ENCODE measurements at regions not wholly inside any gene's neighbourhood (a gene's known extent, or its start where the extent isn't known, plus 50 kb on each side); places are given as distances from the start of the nearest gene placed in this dataset.

DNA sequence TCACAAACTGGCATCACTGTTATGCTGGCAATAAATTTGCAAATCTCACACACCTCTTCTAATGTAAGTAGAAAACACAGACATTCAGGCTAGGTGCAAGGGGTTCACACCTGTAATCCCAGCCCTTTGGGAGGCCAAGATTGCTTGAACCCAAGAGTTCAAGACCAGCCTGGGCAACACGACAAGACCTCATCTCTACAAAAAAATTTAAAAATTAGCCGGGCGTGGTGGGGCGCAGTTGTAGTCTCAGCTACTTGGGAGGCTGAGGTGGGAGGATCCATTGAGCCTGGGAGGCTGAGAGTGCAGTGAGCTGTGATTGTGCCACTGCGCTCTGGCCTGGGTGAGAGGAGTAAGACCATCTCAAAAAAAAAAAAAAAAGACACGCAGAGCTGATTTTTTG lies 83.1 kb upstream of the ENPP6 start:
- no peaks in the 10 kb centered on the region for H3K27me3 ChIP-seq (ENCODE audit: insufficient read depth, low read length)
- H2AFZ ChIP-seq (ENCODE audit: low read length) = no peak overlapping the region
- H3F3A ChIP-seq (ENCODE audit: insufficient read depth, low read length) = no peaks in the 10 kb centered on the region
- H3K4me1 ChIP-seq (ENCODE audit: insufficient read depth, low read length, severe bottlenecking) = no peaks in the 10 kb centered on the region
- no peaks in the 10 kb centered on the region for H3K9me2 ChIP-seq (ENCODE audit: low read depth, low read length)
- no peaks in the 10 kb centered on the region for H4K20me1 ChIP-seq (ENCODE audit: insufficient read depth, low read length)
- peaks cover 17% of the 10 kb centered on the region for H3K9me3 ChIP-seq (ENCODE audit: low read length)
- no peak overlapping the region for H3K9ac ChIP-seq (ENCODE audit: low read length)
- no peak overlapping the region for H3K4me2 ChIP-seq (ENCODE audit: low read length)
- H3K79me2 ChIP-seq (ENCODE audit: insufficient read depth, low read length) = no peaks in the 10 kb centered on the region
- no peak overlapping the region for H3K27ac ChIP-seq (ENCODE audit: low read depth, low read length, poor library complexity, severe bottlenecking)
- TF ChIP-seq, protein P1, sequence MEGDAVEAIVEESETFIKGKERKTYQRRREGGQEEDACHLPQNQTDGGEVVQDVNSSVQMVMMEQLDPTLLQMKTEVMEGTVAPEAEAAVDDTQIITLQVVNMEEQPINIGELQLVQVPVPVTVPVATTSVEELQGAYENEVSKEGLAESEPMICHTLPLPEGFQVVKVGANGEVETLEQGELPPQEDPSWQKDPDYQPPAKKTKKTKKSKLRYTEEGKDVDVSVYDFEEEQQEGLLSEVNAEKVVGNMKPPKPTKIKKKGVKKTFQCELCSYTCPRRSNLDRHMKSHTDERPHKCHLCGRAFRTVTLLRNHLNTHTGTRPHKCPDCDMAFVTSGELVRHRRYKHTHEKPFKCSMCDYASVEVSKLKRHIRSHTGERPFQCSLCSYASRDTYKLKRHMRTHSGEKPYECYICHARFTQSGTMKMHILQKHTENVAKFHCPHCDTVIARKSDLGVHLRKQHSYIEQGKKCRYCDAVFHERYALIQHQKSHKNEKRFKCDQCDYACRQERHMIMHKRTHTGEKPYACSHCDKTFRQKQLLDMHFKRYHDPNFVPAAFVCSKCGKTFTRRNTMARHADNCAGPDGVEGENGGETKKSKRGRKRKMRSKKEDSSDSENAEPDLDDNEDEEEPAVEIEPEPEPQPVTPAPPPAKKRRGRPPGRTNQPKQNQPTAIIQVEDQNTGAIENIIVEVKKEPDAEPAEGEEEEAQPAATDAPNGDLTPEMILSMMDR (IDR thresholded peaks at IDR 0.05; ENCODE audit: low read length) = no peak
- TF ChIP-seq EZH2 (IDR thresholded peaks at IDR 0.05; ENCODE audit: borderline replicate concordance, low read length) = no peak
- H3K36me3 ChIP-seq (ENCODE audit: insufficient read depth, low read length) = no peaks in the 10 kb centered on the region
- no peak overlapping the region for H3K4me3 ChIP-seq (ENCODE audit: low read depth, low read length, poor library complexity, severe bottlenecking)

DNA sequence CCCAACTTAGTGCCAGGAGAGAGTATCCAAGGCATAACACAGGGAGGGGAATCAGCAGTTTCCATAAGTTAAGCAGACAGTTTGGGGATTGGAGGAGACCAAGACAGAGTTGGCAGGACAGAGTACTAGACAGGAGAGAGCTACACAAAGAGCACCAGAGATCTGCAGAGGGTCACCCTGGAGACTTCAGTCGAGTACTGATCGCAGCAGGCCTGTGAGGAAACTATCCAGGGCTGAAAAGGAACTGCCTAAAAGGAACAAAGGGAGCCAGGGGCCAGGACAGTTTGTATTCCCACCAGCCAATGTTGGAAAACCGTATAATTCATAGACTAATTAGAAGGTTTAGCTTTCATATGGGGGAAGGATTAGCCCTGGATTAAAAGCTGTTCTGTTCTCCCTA lies 80.6 kb upstream of the ENPP6 start:
- Histone ChIP-seq H3K9me3 (ENCODE audit: low read length) (peaks cover 5% of the 10 kb centered on the region; the same call in 1 of the 2 replicates), H2AFZ (ENCODE audit: low read length) (no peak overlapping the region), H3K9ac (ENCODE audit: low read length) (no peak overlapping the region), H3K79me2 (ENCODE audit: insufficient read depth, low read length) (no peaks in the 10 kb centered on the region), H3K4me2 (ENCODE audit: low read length) (no peak overlapping the region), H3F3A (ENCODE audit: insufficient read depth, low read length) (no peaks in the 10 kb centered on the region), H4K20me1 (ENCODE audit: insufficient read depth, low read length) (no peaks in the 10 kb centered on the region), H3K27ac (ENCODE audit: low read depth, low read length, poor library complexity, severe bottlenecking) (no peak overlapping the region), H3K4me1 (ENCODE audit: insufficient read depth, low read length, severe bottlenecking) (no peaks in the 10 kb centered on the region), H3K36me3 (ENCODE audit: insufficient read depth, low read length) (no peaks in the 10 kb centered on the region), H3K9me2 (ENCODE audit: low read depth, low read length) (no peaks in the 10 kb centered on the region), H3K4me3 (ENCODE audit: low read depth, low read length, poor library complexity, severe bottlenecking) (no peak overlapping the region), H3K27me3 (ENCODE audit: insufficient read depth, low read length) (no peaks in the 10 kb centered on the region)
- TF ChIP-seq EZH2 (IDR thresholded peaks at IDR 0.05; ENCODE audit: borderline replicate concordance, low read length) = no peak
- TF ChIP-seq, protein P1 (IDR thresholded peaks at IDR 0.05; ENCODE audit: low read length) = no peak

DNA sequence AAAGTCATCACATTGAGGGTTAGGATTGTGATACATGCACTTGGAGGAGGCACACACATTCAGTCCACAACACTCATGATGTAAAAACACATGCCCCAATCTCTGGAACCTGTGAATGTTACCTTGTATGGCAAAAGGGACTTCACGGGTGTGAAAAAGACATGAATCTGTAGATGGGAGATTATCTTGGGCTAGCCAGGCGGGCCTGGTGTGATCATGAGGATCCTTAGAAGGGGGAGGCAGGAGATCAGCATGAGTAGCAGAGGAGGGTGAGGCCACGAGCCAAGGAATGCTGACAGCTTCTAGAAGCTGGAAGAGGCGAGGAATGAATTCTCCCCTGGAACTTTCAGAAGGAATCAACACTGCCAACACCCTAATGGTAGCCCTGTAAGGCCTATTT lies 77.5 kb upstream of the ENPP6 start:
- Histone ChIP-seq H2AFZ (ENCODE audit: low read length) (no peak overlapping the region), H3K9me3 (ENCODE audit: low read length) (peaks cover 5% of the 10 kb centered on the region; the same call in 1 of the 2 replicates), H3K4me1 (ENCODE audit: insufficient read depth, low read length, severe bottlenecking) (no peaks in the 10 kb centered on the region), H3K36me3 (ENCODE audit: insufficient read depth, low read length) (no peaks in the 10 kb centered on the region), H3K4me3 (ENCODE audit: low read depth, low read length, poor library complexity, severe bottlenecking) (no peak overlapping the region), H3K9me2 (ENCODE audit: low read depth, low read length) (no peaks in the 10 kb centered on the region), H3K9ac (ENCODE audit: low read length) (no peak overlapping the region), H3K79me2 (ENCODE audit: insufficient read depth, low read length) (no peaks in the 10 kb centered on the region), H3F3A (ENCODE audit: insufficient read depth, low read length) (no peaks in the 10 kb centered on the region), H4K20me1 (ENCODE audit: insufficient read depth, low read length) (no peaks in the 10 kb centered on the region), H3K4me2 (ENCODE audit: low read length) (no peak overlapping the region), H3K27me3 (ENCODE audit: insufficient read depth, low read length) (no peaks in the 10 kb centered on the region), H3K27ac (ENCODE audit: low read depth, low read length, poor library complexity, severe bottlenecking) (no peak overlapping the region)
- TF ChIP-seq, protein P1 (IDR thresholded peaks at IDR 0.05; ENCODE audit: low read length) = no peak
- TF ChIP-seq EZH2 (IDR thresholded peaks at IDR 0.05; ENCODE audit: borderline replicate concordance, low read length) = no peak
